ENCODE measurements at regions not wholly inside any gene's neighbourhood (a gene's known extent, or its start where the extent isn't known, plus 50 kb on each side); places are given as distances from the start of the nearest gene placed in this dataset.

DNA sequence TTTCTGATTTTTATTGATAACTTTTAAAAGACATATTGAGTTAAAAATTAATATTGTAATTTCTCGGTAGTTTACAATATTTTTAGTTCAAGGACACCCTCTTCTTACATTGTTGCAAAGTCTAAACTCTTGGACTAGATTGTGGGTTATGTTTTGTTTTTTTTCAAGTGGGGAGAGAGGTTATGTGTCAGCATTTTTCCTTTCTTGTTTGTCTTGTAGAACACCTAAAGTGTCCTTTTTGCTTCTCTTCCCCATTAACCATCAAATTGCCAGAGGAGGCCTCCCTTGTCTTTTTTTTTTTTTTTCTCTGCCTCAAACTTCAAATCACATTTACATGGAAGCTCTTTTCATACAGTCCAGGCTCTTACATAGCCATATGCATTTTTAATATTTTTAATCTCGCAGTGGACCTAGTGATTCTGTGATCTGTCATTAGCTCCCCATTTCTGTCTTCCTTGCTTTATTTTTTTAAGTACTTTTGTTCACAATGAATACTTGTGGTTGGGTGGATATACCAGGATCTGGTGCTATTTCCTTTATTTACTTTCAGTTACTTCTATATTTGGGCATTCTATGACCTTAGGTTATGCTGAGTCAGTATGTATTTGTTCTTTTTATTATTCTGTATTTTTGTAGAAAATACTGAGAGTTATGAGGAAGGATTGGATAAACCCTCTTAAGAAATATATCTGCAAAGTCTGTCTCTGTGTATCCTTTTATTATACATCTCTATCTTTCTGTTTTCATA, 2280.6 kb upstream of the ACO1 start:
- Histone ChIP-seq H3K4me1 (ENCODE audit: control insufficient read depth, insufficient read depth, low read length) (no peaks in the 10 kb centered on the region), H3K18ac (ENCODE audit: low read depth, low read length) (no peak overlapping the region), H3K23ac (ENCODE audit: low read depth, low read length) (no peak overlapping the region), H2BK5ac (ENCODE audit: low read depth, low read length, poor library complexity, severe bottlenecking) (no peak overlapping the region), H3K4me3 (ENCODE audit: insufficient read depth, low read depth, low read length) (no peak overlapping the region), H3K9me1 (ENCODE audit: insufficient read depth, low read length) (no peaks in the 10 kb centered on the region), H2BK15ac (ENCODE audit: low read depth, low read length) (no peak overlapping the region), H2AK5ac (ENCODE audit: low read depth, low read length) (no peak overlapping the region), H4K91ac (ENCODE audit: insufficient read depth, low read depth, low read length) (no peak overlapping the region), H2AFZ (replicated peaks; ENCODE audit: low read length, poor library complexity) (no peak overlapping the region), H3K36me3 (ENCODE audit: control insufficient read depth, insufficient read depth, low read length) (no peaks in the 10 kb centered on the region), H4K5ac (ENCODE audit: low read depth, low read length) (no peak overlapping the region), H3K4me2 (ENCODE audit: low read depth, low read length) (no peak overlapping the region), H4K8ac (ENCODE audit: low read depth in 2 of 2, low read length in 2 of 2) (no peak overlapping the region), H3K9me3 (ENCODE audit: control insufficient read depth, insufficient read depth, low read length) (peaks cover 5% of the 10 kb centered on the region; the same call in 1 of the 2 replicates), H3K14ac (replicated peaks; ENCODE audit: low read depth, low read length) (no peak overlapping the region), H3K56ac (ENCODE audit: extremely low read depth, insufficient read depth, low read length) (no peak overlapping the region), H3K27ac (ENCODE audit: insufficient read depth, low read length) (no peak overlapping the region), H4K20me1 (ENCODE audit: insufficient read depth, low read length) (no peaks in the 10 kb centered on the region), H3K27me3 (ENCODE audit: control insufficient read depth, insufficient read depth, low read length) (no peaks in the 10 kb centered on the region), H3K79me1 (ENCODE audit: low read depth in 1 of 2, low read length in 2 of 2) (no peaks in the 10 kb centered on the region), H2AK9ac (replicated peaks; ENCODE audit: low read depth, low read length, poor library complexity) (no peak overlapping the region), H3K4ac (ENCODE audit: low read depth, low read length) (no peak overlapping the region), H2BK20ac (ENCODE audit: low read depth, low read length) (no peak overlapping the region), H3K9ac (ENCODE audit: low read depth, low read length) (no peak overlapping the region), H2BK120ac (ENCODE audit: low read depth, low read length) (no peak overlapping the region)
- TF ChIP-seq, protein P1, sequence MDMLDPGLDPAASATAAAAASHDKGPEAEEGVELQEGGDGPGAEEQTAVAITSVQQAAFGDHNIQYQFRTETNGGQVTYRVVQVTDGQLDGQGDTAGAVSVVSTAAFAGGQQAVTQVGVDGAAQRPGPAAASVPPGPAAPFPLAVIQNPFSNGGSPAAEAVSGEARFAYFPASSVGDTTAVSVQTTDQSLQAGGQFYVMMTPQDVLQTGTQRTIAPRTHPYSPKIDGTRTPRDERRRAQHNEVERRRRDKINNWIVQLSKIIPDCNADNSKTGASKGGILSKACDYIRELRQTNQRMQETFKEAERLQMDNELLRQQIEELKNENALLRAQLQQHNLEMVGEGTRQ (IDR thresholded peaks at IDR 0.05; ENCODE audit: low read depth, low read length) = no peak
- no peak for TF ChIP-seq NFE2L2 (IDR thresholded peaks at IDR 0.05; ENCODE audit: low read depth, low read length)
- TF ChIP-seq SMC3 (IDR thresholded peaks at IDR 0.05; ENCODE audit: low read depth, low read length) = no peak
- TF ChIP-seq POLR2A (IDR thresholded peaks at IDR 0.05; ENCODE audit: low read depth, low read length) = no peak
- no peak for TF ChIP-seq CEBPB (IDR thresholded peaks at IDR 0.05; ENCODE audit: low read depth, low read length)
- TF ChIP-seq ELK1 (IDR thresholded peaks at IDR 0.05; ENCODE audit: borderline replicate concordance, low read depth, low read length) = no peak
- TF ChIP-seq MAZ (IDR thresholded peaks at IDR 0.05; ENCODE audit: borderline replicate concordance, low read depth, low read length) = no peak
- TF ChIP-seq MAFK (IDR thresholded peaks at IDR 0.05; ENCODE audit: low read depth, low read length) = peak; percentile 22; the same call in 1 of the 2 replicates
- BruUV-seq (replicated peaks) = no TSS peak
- in situ Hi-C loops (cut with MboI; ENCODE audit: low sequenced_read_pairs) = no loop called here
- ATAC-seq (ENCODE audit: low read depth) = no peak
- WGBS, 2 experiments (ENCODE audit: extremely low coverage in 2 of 2, insufficient read length in 1 of 2) = no CpG with 5 or more reads among the region's 2 CpGs
- dilution Hi-C loops (cut with HindIII; ENCODE audit: low sequenced_read_pairs, unreplicated experiment) = no loop called here
- POLR2A ChIA-PET (ENCODE audit: unreplicated experiment) = no interaction called here
- intact Hi-C loops (cut with micrococcal nuclease) = no loop called here
- CTCF ChIA-PET = no interaction called here
- DNase-seq = no peak
